Effector memory CD4-positive, alpha-beta T cell (primary cell): ENCODE measurements at regions not wholly inside any gene's neighbourhood (a gene's known extent, or its start where the extent isn't known, plus 50 kb on each side); places are given as distances from the start of the nearest gene placed in this dataset.

Experiments used
- DNase-seq, 3 donors: peaks; one replicate each; pipeline ENCODE4 v3.0.0-alpha.2; 2020
- H3K27ac ChIP-seq: 2 replicates; pipeline ENCODE4 v1.7.0; 2013; ENCODE audit warnings: mild to moderate bottlenecking, low read length, moderate library complexity; ENCODE audit not compliant: insufficient read depth, poor library complexity, severe bottlenecking
- H3K27me3 ChIP-seq: replicated peaks from 2 replicates; pipeline ENCODE4 v1.7.0; 2013; ENCODE audit warnings: mild to moderate bottlenecking, low read length; ENCODE audit not compliant: insufficient read depth, control insufficient read depth, poor library complexity, severe bottlenecking
- H3K36me3 ChIP-seq: 2 replicates; pipeline ENCODE4 v1.7.0; 2013; ENCODE audit warnings: mild to moderate bottlenecking, low read length, moderate library complexity; ENCODE audit not compliant: control insufficient read depth, insufficient read depth
- H3K4me1 ChIP-seq: 2 replicates; pipeline ENCODE4 v1.7.0; 2013; ENCODE audit warnings: low read length, mild to moderate bottlenecking; ENCODE audit not compliant: control insufficient read depth, insufficient read depth, poor library complexity, severe bottlenecking
- H3K4me3 ChIP-seq: 2 replicates; pipeline ENCODE4 v1.7.0; 2013; ENCODE audit warnings: low read length, low read depth, mild to moderate bottlenecking; ENCODE audit not compliant: insufficient read depth, poor library complexity, severe bottlenecking
- H3K9me3 ChIP-seq: 2 replicates; pipeline ENCODE4 v1.7.0; 2013; ENCODE audit warnings: mild to moderate bottlenecking, low read length, moderate library complexity; ENCODE audit not compliant: control insufficient read depth

DNA sequence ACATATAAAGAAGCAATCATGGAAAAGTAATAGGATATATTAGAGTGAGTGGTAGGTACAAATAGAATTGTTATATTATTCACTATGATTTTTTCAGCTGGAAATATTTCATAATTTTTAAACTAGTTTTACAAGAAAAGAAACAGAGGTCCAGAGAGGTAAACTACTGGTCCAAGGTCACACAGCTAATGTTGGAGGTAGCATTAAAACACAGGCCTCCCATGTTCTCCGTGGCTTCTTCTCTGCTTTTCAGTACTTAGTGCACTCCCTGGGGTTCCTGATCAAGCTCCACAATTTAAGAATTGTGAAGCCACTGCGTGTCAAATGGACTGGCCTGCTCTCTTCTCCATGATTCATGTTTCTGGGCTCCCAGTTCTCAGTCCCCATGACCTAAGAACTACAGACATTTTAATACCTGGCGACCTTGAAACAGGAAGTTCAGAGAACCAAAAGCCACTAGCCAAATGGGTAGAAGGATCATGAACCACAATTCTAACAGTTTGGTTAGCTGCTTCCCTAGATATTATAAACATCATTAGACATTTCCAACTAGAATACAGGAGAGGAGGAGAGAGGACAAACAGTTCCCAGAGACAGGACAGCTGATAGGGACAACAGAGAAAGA lies 172.0 kb upstream of the KLF3 start:
- no peaks in the 10 kb centered on the region for H3K9me3 ChIP-seq
- no peaks in the 10 kb centered on the region for H3K27me3 ChIP-seq
- no peak for DNase-seq
- H3K36me3 ChIP-seq = no peaks in the 10 kb centered on the region
- no peak overlapping the region for H3K4me3 ChIP-seq
- H3K27ac ChIP-seq = no peak overlapping the region
- H3K4me1 ChIP-seq = peaks cover 6% of the 10 kb centered on the region

DNA sequence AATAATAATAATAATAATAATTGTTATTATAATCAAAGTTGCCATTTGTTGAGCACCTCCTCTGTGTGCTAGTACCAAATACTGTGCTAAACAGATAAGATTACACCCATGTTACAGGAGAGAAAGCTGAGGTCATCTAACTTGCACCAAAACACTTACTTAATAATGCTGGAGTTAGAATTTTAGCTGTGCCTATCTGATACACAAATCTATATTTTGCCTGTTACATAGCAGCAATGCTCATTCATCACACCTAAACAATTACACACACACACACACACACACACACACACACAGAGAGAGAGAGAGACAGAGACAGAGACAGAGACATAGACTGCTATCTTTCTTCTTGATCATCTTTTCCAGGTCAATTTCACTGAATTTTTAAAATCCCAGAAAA lies 170.9 kb upstream of the KLF3 start:
- Histone ChIP-seq H3K27me3 (no peaks in the 10 kb centered on the region), H3K4me1 (peaks cover 6% of the 10 kb centered on the region), H3K4me3 (no peak overlapping the region), H3K9me3 (no peaks in the 10 kb centered on the region), H3K27ac (no peak overlapping the region), H3K36me3 (no peaks in the 10 kb centered on the region)
- DNase-seq = no peak

GRCh38 chr4:38495446-38495845 lies 168.6 kb upstream of the KLF3 start:
- Histone ChIP-seq H3K27ac (no peak overlapping the region), H3K4me3 (no peak overlapping the region), H3K36me3 (no peaks in the 10 kb centered on the region), H3K9me3 (no peaks in the 10 kb centered on the region), H3K4me1 (no peaks in the 10 kb centered on the region), H3K27me3 (no peaks in the 10 kb centered on the region)
- DNase-seq = no peak

- Histone ChIP-seq H3K36me3 (no peaks in the 10 kb centered on the region), H3K9me3 (no peaks in the 10 kb centered on the region), H3K27ac (no peak overlapping the region), H3K4me1 (no peaks in the 10 kb centered on the region), H3K4me3 (no peak overlapping the region), H3K27me3 (no peaks in the 10 kb centered on the region)
- no peak for DNase-seq
Measured at GRCh38 chr4:38497121-38497520, 166.9 kb upstream of the KLF3 start.

DNA sequence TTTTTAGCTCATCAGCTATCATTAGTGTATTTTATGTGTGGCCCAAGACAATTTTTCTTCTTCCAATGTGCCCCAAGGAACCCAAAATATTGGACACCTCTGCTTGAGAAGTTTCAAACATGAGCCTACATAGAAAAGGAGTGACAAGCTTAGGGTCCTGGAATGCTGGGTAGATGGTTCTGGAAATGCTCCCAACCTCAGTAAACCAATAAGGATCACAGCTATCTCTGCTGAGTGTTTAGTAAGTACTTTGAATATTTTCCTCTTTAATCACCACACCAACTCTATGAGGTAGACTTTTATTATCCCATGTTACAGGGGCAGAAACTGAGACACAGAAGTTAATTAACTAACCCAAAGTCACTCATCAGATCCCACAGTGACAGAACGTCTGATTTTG lies 164.9 kb upstream of the KLF3 start:
- no peaks in the 10 kb centered on the region for H3K36me3 ChIP-seq
- no peak overlapping the region for H3K4me3 ChIP-seq
- H3K9me3 ChIP-seq = no peaks in the 10 kb centered on the region
- DNase-seq = no peak
- no peaks in the 10 kb centered on the region for H3K4me1 ChIP-seq
- no peak overlapping the region for H3K27ac ChIP-seq
- no peaks in the 10 kb centered on the region for H3K27me3 ChIP-seq

- DNase-seq = no peak
- H3K36me3 ChIP-seq = no peaks in the 10 kb centered on the region
Measured at GRCh38 chr4:38500433-38500832, 163.6 kb upstream of the KLF3 start.

DNA sequence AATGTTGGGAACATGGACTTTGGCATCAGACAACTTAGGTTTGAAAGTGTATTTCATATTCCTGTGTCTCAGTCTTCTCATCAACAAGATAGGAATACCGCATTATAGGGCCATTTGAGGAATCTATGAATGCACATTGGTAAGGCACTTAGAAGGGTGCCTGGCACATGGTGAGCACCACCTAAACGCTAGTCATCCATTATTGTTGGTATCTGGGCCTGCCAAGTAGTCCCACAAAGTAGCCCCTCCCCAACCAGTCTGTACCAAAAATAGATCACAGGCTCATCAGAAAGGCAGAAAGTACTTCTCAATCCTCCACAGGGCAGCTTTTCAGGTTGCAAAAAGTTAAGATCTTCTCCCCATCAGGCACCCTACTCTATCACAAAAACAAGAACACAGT lies 162.3 kb upstream of the KLF3 start:
- H3K27me3 ChIP-seq = no peaks in the 10 kb centered on the region
- no peak overlapping the region for H3K4me3 ChIP-seq
- H3K27ac ChIP-seq = no peak overlapping the region
- no peaks in the 10 kb centered on the region for H3K4me1 ChIP-seq
- DNase-seq = no peak
- no peaks in the 10 kb centered on the region for H3K9me3 ChIP-seq
- no peaks in the 10 kb centered on the region for H3K36me3 ChIP-seq

More at GRCh38 chr4:38500433-38500832, 163.6 kb upstream of the KLF3 start:
- Histone ChIP-seq H3K4me3 (no peak overlapping the region), H3K27ac (no peak overlapping the region), H3K9me3 (no peaks in the 10 kb centered on the region), H3K27me3 (no peaks in the 10 kb centered on the region), H3K4me1 (no peaks in the 10 kb centered on the region)

DNA sequence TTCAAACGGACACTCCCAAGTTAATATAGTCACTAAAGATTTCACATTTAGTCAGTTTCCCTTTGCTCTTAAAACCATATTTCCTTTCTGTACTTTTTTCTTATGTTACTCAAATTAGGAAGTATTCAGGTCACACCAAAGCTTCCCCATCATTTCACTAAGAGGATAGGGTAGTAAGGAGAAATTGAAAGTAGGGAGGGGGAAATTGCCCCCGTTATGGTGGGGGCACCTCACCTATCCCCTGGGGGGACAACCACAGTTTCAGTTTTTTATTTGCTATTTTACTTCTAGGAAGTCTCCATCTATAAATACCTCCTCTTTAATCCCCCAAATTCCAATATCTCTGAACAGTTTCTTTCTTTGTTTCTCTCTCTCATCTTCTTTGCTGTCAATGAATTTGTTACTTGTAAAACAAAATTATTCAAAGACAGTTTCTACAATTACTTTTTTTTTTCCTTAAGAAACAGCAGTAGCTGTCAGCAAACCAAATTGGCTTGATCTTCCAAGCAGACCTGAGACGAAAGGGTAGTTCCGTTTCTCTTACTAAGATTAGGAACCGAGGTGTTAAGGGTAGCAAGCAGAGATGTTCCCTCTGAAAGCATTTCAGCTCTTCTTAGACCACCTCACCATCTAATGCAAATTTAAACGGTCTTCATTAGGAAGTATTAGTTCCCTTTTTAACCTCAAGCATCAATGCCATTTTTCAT lies 160.2 kb upstream of the KLF3 start:
- Histone ChIP-seq H3K27me3 (no peaks in the 10 kb centered on the region), H3K9me3 (no peaks in the 10 kb centered on the region), H3K4me1 (no peaks in the 10 kb centered on the region), H3K27ac (no peak overlapping the region), H3K4me3 (no peak overlapping the region), H3K36me3 (no peaks in the 10 kb centered on the region)
- no peak for DNase-seq

GRCh38 chr4:38504396-38504715 lies 159.6 kb upstream of the KLF3 start:
- Histone ChIP-seq H3K9me3 (no peaks in the 10 kb centered on the region), H3K4me1 (peaks cover 3% of the 10 kb centered on the region), H3K36me3 (no peaks in the 10 kb centered on the region), H3K27ac (no peak overlapping the region), H3K4me3 (no peak overlapping the region), H3K27me3 (no peaks in the 10 kb centered on the region)
- DNase-seq = no peak

GRCh38 chr4:38509551-38509950 lies 154.4 kb upstream of the KLF3 start:
- Histone ChIP-seq H3K9me3 (no peaks in the 10 kb centered on the region), H3K36me3 (no peaks in the 10 kb centered on the region), H3K27ac (peak overlapping the region; percentile 56), H3K4me1 (peaks cover 33% of the 10 kb centered on the region), H3K4me3 (peak overlapping the region; percentile 51), H3K27me3 (no peaks in the 10 kb centered on the region)
- DNase-seq = peak; percentile 10 to 29 (median 14)
